Thoracic aorta (tissue), 2 donors: ENCODE measurements at regions not wholly inside any gene's neighbourhood (a gene's known extent, or its start where the extent isn't known, plus 50 kb on each side); places are given as distances from the start of the nearest gene placed in this dataset.

Experiments
- ATAC-seq: fragments of 150-250 bp; one replicate; pipeline ENCODE4 v1.8.0; 2017; ENCODE audit warnings: low read depth; ENCODE audit not compliant: insufficient number of reproducible peaks, low FRiP score
- DNase-seq: peaks from one replicate; pipeline ENCODE4 v3.0.0-alpha.2; 2020; ENCODE audit warnings: low spot score
- H3K27ac ChIP-seq, 2 donors: fragments of 200-600 bp; sonication (generic); 1 replicate in 1 of 2; 2 replicates in 1 of 2; pipeline ENCODE4 v1.5.1; 2016; ENCODE audit warnings: mild to moderate bottlenecking in 2 of 2, moderate library complexity in 2 of 2
- H3K27me3 ChIP-seq: fragments of 200-600 bp; sonication (generic); replicated peaks from 2 replicates; pipeline ENCODE4 v1.6.0; 2016; ENCODE audit warnings: mild to moderate bottlenecking; ENCODE audit not compliant: insufficient read depth
- H3K36me3 ChIP-seq: fragments of 200-600 bp; sonication (generic); one replicate; pipeline ENCODE4 v1.5.1; 2016
- H3K4me1 ChIP-seq, 2 donors: fragments of 200-600 bp; sonication (generic); 1 replicate in 1 of 2; 2 replicates in 1 of 2; pipeline versions ENCODE4 v1.5.1 to v1.6.0; 2016; ENCODE audit warnings: low read depth in 2 of 2, mild to moderate bottlenecking in 1 of 2; ENCODE audit not compliant: control insufficient read depth in 1 of 2
- H3K4me3 ChIP-seq: fragments of 200-600 bp; sonication (generic); 2 replicates; pipeline ENCODE4 v1.5.1; 2016; ENCODE audit warnings: mild to moderate bottlenecking
- H3K9me3 ChIP-seq: fragments of 200-600 bp; sonication (generic); 2 replicates; pipeline ENCODE4 v1.5.1; 2016
- CTCF ChIP-seq: fragments of 200-600 bp; sonication (generic); IDR thresholded peaks from one replicate; pipeline ENCODE4 v1.5.1; 2019; ENCODE audit warnings: antibody characterized with exemption

GRCh38 chr13:34003656-34004055 lies 185.7 kb downstream of the RFC3 start:
- TF ChIP-seq CTCF = no peak
- Histone ChIP-seq H3K9me3 (no peaks in the 10 kb centered on the region), H3K4me3 (no peak overlapping the region), H3K27ac (no peak overlapping the region), H3K27me3 (no peaks in the 10 kb centered on the region), H3K4me1 (peaks cover 0 to 5% of the 10 kb centered on the region in 2 donors), H3K36me3 (no peaks in the 10 kb centered on the region)
- ATAC-seq = no peak
- no peak for DNase-seq

GRCh38 chr13:34004676-34005075 lies 186.7 kb downstream of the RFC3 start:
- no peak for ATAC-seq
- Histone ChIP-seq H3K27me3 (no peaks in the 10 kb centered on the region), H3K27ac (no peak overlapping the region), H3K36me3 (no peaks in the 10 kb centered on the region), H3K4me3 (no peak overlapping the region), H3K4me1 (peaks cover 0 to 5% of the 10 kb centered on the region in 2 donors), H3K9me3 (no peaks in the 10 kb centered on the region)
- no peak for DNase-seq
- TF ChIP-seq CTCF = no peak

GRCh38 chr13:34006011-34006410 lies 188.1 kb downstream of the RFC3 start:
- H3K27me3 ChIP-seq = no peaks in the 10 kb centered on the region
- TF ChIP-seq CTCF = no peak
- ATAC-seq = no peak
- no peak overlapping the region for H3K27ac ChIP-seq
- no peak overlapping the region for H3K4me3 ChIP-seq
- no peak for DNase-seq
- no peaks in the 10 kb centered on the region for H3K36me3 ChIP-seq
- H3K4me1 ChIP-seq = no peaks in the 10 kb centered on the region
- no peaks in the 10 kb centered on the region for H3K9me3 ChIP-seq

GRCh38 chr13:34011552-34012085 lies 193.7 kb downstream of the RFC3 start:
- H3K4me1 ChIP-seq = no peaks in the 10 kb centered on the region
- no peak for ATAC-seq

GRCh38 chr13:34012382-34012781 lies 194.4 kb downstream of the RFC3 start:
- ATAC-seq = no peak
- Histone ChIP-seq H3K27me3 (no peaks in the 10 kb centered on the region), H3K4me1 (no peaks in the 10 kb centered on the region), H3K27ac (no peak overlapping the region), H3K36me3 (no peaks in the 10 kb centered on the region), H3K9me3 (no peaks in the 10 kb centered on the region), H3K4me3 (no peak overlapping the region)
- no peak for TF ChIP-seq CTCF
- DNase-seq = no peak

More at GRCh38 chr13:34011552-34012085, 193.7 kb downstream of the RFC3 start:
- no peaks in the 10 kb centered on the region for H3K36me3 ChIP-seq
- no peak overlapping the region for H3K27ac ChIP-seq
- TF ChIP-seq CTCF = no peak
- H3K27me3 ChIP-seq = no peaks in the 10 kb centered on the region
- no peaks in the 10 kb centered on the region for H3K9me3 ChIP-seq
- no peak for DNase-seq
- H3K4me3 ChIP-seq = no peak overlapping the region
